ENCODE measurements at regions not wholly inside any gene's neighbourhood (a gene's known extent, or its start where the extent isn't known, plus 50 kb on each side); places are given as distances from the start of the nearest gene placed in this dataset.
"Not testable (repeated sequence)": the region's sequence is repeated elsewhere in the genome, so short reads cannot be mapped to it uniquely, and the experiment has no call there.

DNA sequence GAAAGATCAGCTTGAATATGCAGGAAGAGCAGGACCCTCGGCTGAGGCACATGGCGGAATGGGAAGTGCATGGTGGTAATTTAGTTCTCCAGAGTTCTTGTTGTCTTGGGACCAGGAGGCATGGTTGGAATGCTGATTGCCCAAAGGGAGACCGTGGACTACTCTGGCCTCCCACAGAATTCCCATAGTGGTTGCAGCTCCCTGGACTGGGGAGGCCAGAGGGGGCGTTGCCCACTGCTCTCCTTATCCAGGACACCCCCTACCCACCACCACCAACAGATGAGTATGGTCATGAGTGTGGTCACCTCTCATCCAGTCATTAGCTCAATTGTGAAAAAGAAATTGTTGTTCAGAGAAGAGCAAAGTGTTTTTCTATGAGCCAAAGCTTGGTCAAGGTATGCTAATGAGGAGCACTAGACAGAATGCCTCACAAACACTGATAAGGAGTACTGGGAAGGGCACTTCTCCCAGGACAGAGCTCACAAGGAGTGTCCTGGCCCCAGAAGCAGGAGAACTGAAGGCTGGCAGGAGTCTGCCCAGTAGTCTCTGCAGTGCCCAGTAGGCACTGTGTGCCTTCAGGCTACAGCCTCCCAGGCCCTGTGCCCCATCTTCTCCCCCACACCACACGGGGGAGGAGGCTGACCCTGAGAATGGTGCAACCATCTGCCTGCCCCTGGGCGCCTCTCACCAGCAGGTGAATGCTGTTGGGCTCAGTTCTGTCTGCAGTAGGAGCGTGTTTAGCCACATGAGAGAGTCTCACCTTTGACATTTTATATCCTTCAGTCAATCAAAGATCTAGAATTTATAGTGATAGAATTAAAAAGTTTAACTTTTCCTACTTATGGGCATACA, 51.4 kb upstream of the NEK3 start:
- FAIRE-seq; H3K79me2 ChIP-seq (ENCODE audit: control insufficient read depth, insufficient read depth, low read length); H3K4me1 ChIP-seq (ENCODE audit: control insufficient read depth, insufficient read depth, low read length); DNase-seq (ENCODE audit: low read depth, low spot score); RAD21 ChIA-PET (ENCODE audit: unreplicated experiment); ATAC-seq; H3K9me3 ChIP-seq (replicated peaks; ENCODE audit: control insufficient read depth, insufficient read depth, low read length); in situ Hi-C loops (cut with MboI); H3K4me3 ChIP-seq; H3K27me3 ChIP-seq (replicated peaks in 1 of 2; ENCODE audit: control insufficient read depth in 2 of 2, insufficient read depth in 2 of 2, low read length in 1 of 2); H2AFZ ChIP-seq (ENCODE audit: control insufficient read depth, low read depth, low read length); intact Hi-C loops (cut with micrococcal nuclease; ENCODE audit: unreplicated experiment); BruUV-seq (replicated peaks); H3K4me2 ChIP-seq (ENCODE audit: control insufficient read depth, insufficient read depth); SMC1A ChIA-PET (ENCODE audit: uncharacterized antibody, unreplicated experiment); H4K20me1 ChIP-seq (ENCODE audit: control insufficient read depth, insufficient read depth); H3K9ac ChIP-seq (ENCODE audit: control insufficient read depth, insufficient read depth, low read length); H3K27ac ChIP-seq (ENCODE audit: control insufficient read depth, insufficient read depth); CTCF ChIA-PET; H3K36me3 ChIP-seq (ENCODE audit: control insufficient read depth in 2 of 2, insufficient read depth in 2 of 2, low read length in 1 of 2): not testable (repeated sequence)
- POLR2A ChIA-PET, result interaction anchor here (0.6 kb wide), 1 partner anchor 72 kb away, joined by 3 read pairs; no protein-coding TSS in a partner anchor
- 12% methylated on average over 6 of the region's 7 CpGs for WGBS (ENCODE audit: insufficient coverage, insufficient replicate concordance, low lambda C conversion rate, missing lambda C conversion rate)
